K562 (cell line): ENCODE measurements at regions not wholly inside any gene's neighbourhood (a gene's known extent, or its start where the extent isn't known, plus 50 kb on each side); places are given as distances from the start of the nearest gene placed in this dataset.
A peak's percentile ranks its signal among the peaks of the same experiment; 100 is the strongest.

Experiments used
- ATAC-seq: fragments of 200-7000 bp; cut with Tn5 transposase; 3 replicates; pipeline ENCODE4 v1.9.1; 2020; ENCODE audit warnings: moderate library complexity
- BruUV-seq: library from RNA; stranded (reverse); fragments of 400-500 nt; replicated peaks from 2 replicates; lab custom pipeline; 2021; lab: Mats Ljungman, UMichigan
- CTCF ChIA-PET: fragments of 300-600 bp; formaldehyde crosslinking; extraction: SDS; loops from one replicate; lab custom pipeline; 2021; ENCODE audit warnings: low intra/inter-chr PET ratio; lab: Yijun Ruan, JAX
- POLR2A ChIA-PET: fragments of 300-600, 350-650 bp; sonication (Branson Sonifier 250); formaldehyde crosslinking; extraction: SDS; loops from one replicate; lab custom pipeline; 2021; ENCODE audit warnings: antibody characterized with exemption, inconsistent platforms; lab: Yijun Ruan, JAX
- DNase-seq, 4 experiments: peaks; one replicate each; pipeline versions ENCODE4 v3.0.0 to v3.0.0-alpha.2; 2011 to 2018; ENCODE audit warnings: low spot score in 3 of 4, mixed read lengths in 3 of 4; ENCODE audit errors: extremely low read depth in 1 of 4
- FAIRE-seq: peaks from 2 replicates; lab custom pipeline; 2011; peaks lifted over from hg19 to GRCh38; lab: Jason Lieb, UNC
- H2AFZ ChIP-seq: 2 replicates; pipeline ENCODE4 v1.6.0; 2011; ENCODE audit warnings: low read depth, low read length, control low read depth, inconsistent platforms
- H3K27ac ChIP-seq: fragments of 200-600 bp; 3 replicates; pipeline ENCODE4 v1.8.0; 2011; ENCODE audit warnings: low read depth, mild to moderate bottlenecking, control low read depth, inconsistent platforms, low read length, moderate library complexity, mixed read lengths; ENCODE audit errors: extremely low read depth
- H3K27me3 ChIP-seq, 2 experiments: fragments of 300-600 bp in 1 of 2; 2 replicates in 1 of 2; 3 replicates in 1 of 2; pipeline versions ENCODE4 v1.6.0 to v1.8.0; 2011; ENCODE audit warnings: inconsistent platforms in 2 of 2, low read length in 2 of 2, mild to moderate bottlenecking in 1 of 2, mixed read lengths in 1 of 2, moderate library complexity in 1 of 2; ENCODE audit not compliant: control insufficient read depth in 2 of 2, insufficient read depth in 2 of 2
- H3K36me3 ChIP-seq: fragments of 300-600 bp; 3 replicates; pipeline ENCODE4 v1.8.0; 2011; ENCODE audit warnings: mild to moderate bottlenecking, low read length, inconsistent platforms; ENCODE audit not compliant: control insufficient read depth, insufficient read depth
- H3K4me1 ChIP-seq, 2 experiments: fragments of 200-600 bp in 1 of 2; replicated peaks in 1 of 2; 2 replicates in 1 of 2; 3 replicates in 1 of 2; pipeline versions ENCODE4 v1.5.1 to v1.8.0; 2011; ENCODE audit warnings: inconsistent platforms in 2 of 2, low read length in 2 of 2, mild to moderate bottlenecking in 1 of 2, mixed read lengths in 1 of 2, moderate library complexity in 1 of 2; ENCODE audit not compliant: control insufficient read depth in 2 of 2, insufficient read depth in 2 of 2
- H3K4me2 ChIP-seq: 2 replicates; pipeline ENCODE4 v1.6.1; 2011; ENCODE audit warnings: low read length, control low read depth, inconsistent platforms, mixed read lengths; ENCODE audit not compliant: insufficient read depth
- H3K4me3 ChIP-seq: fragments of 200-600 bp; sonication (generic), shearing (Covaris generic); 2 replicates; pipeline ENCODE4 v1.5.1; 2016; ENCODE audit warnings: control low read depth, inconsistent platforms
- H3K79me2 ChIP-seq: fragments of 200-600 bp; 3 replicates; pipeline ENCODE4 v1.8.0; 2011; ENCODE audit warnings: low read length, inconsistent platforms; ENCODE audit not compliant: control insufficient read depth, insufficient read depth
- H3K9ac ChIP-seq, 2 experiments: 2 replicates each; pipeline versions ENCODE4 v1.6.0 to v1.6.1; 2011; ENCODE audit warnings: low read depth in 2 of 2, low read length in 2 of 2, control low read depth in 1 of 2, inconsistent platforms in 1 of 2, mild to moderate bottlenecking in 1 of 2, mixed read lengths in 1 of 2; ENCODE audit not compliant: insufficient read depth in 1 of 2
- H3K9me1 ChIP-seq: one replicate; pipeline ENCODE4 v1.6.0; 2011; ENCODE audit warnings: inconsistent platforms, mild to moderate bottlenecking, low read length, moderate library complexity; ENCODE audit not compliant: control insufficient read depth, insufficient read depth
- H3K9me3 ChIP-seq: replicated peaks from 2 replicates; pipeline ENCODE4 v1.5.1; 2011; ENCODE audit warnings: low read depth, low read length, inconsistent platforms; ENCODE audit not compliant: control insufficient read depth, insufficient read depth
- H4K20me1 ChIP-seq: replicated peaks from 2 replicates; pipeline ENCODE4 v1.6.1; 2011; ENCODE audit warnings: low read length, inconsistent platforms, mixed read lengths; ENCODE audit not compliant: control insufficient read depth, insufficient read depth
- CBX3 ChIP-seq, 2 experiments: IDR thresholded peaks; 1 replicate in 1 of 2; 2 replicates in 1 of 2; pipeline ENCODE4 v1.6.1; 2012; ENCODE audit warnings: inconsistent platforms in 2 of 2, low read length in 2 of 2, borderline replicate concordance in 1 of 2, control low read depth in 1 of 2
- CEBPB ChIP-seq: fragments of 450-650 bp; IDR thresholded peaks from 2 replicates; pipeline ENCODE4 v1.6.1; 2016; ENCODE audit warnings: missing genetic modification characterization, missing compliant biosample characterization
- CEBPG ChIP-seq, 3 experiments: fragments of 200-800 bp in 1 of 3; sonication (Bioruptor generic) in 1 of 3; sonication (generic) in 1 of 3; formaldehyde crosslinking in 1 of 3; IDR thresholded peaks in 2 of 3; conservative IDR thresholded peaks in 1 of 3; 2 replicates each; pipeline versions ENCODE4 v1.6.1 to v1.8.0; 2016 to 2022; ENCODE audit warnings: missing compliant biosample characterization in 2 of 3, missing genetic modification characterization in 2 of 3, mild to moderate bottlenecking in 1 of 3, missing genetic modification reagents in 1 of 3
- CHD1 ChIP-seq: fragments of 200-600 bp; sonication (generic); IDR thresholded peaks from one replicate; pipeline ENCODE4 v1.6.1; 2012; ENCODE audit warnings: mild to moderate bottlenecking, moderate library complexity, low read length, inconsistent platforms
- ELF4 ChIP-seq: fragments of 450-650 bp; formaldehyde crosslinking; IDR thresholded peaks from 2 replicates; pipeline ENCODE4 v1.4.0; 2022; ENCODE audit warnings: missing genetic modification characterization
- GABPB2 ChIP-seq: fragments of 250-450 bp; sonication (Bioruptor Pico); conservative IDR thresholded peaks from 2 replicates; pipeline ENCODE4 v1.5.1; 2021; ENCODE audit warnings: mild to moderate bottlenecking
- HDAC1 ChIP-seq, 2 experiments: fragments of 450-650 bp; IDR thresholded peaks; 2 replicates each; pipeline ENCODE4 v1.6.1; 2016 to 2017; ENCODE audit warnings: inconsistent platforms in 1 of 2, mild to moderate bottlenecking in 1 of 2, moderate library complexity in 1 of 2
- KDM5B ChIP-seq: fragments of 200-600 bp; sonication (generic); IDR thresholded peaks from 2 replicates; pipeline ENCODE4 v1.6.1; 2012; ENCODE audit warnings: low read depth, mild to moderate bottlenecking, moderate library complexity, low read length, control low read depth, inconsistent platforms; ENCODE audit not compliant: insufficient replicate concordance
- PHTF2 ChIP-seq: fragments of 250-450 bp; sonication (Bioruptor Pico); IDR thresholded peaks from 2 replicates; pipeline ENCODE4 v1.5.0; 2021; ENCODE audit warnings: mild to moderate bottlenecking
- PURB ChIP-seq: sonication (generic); formaldehyde crosslinking; IDR thresholded peaks from 2 replicates; pipeline ENCODE4 v1.9.0; 2021; ENCODE audit warnings: low read depth, mild to moderate bottlenecking, missing genetic modification reagents
- RBM17 ChIP-seq: fragments of 200-400 bp; formaldehyde crosslinking; IDR thresholded peaks from 2 replicates; pipeline ENCODE4 v1.6.1; 2017; ENCODE audit warnings: low read depth, mild to moderate bottlenecking, low read length, borderline replicate concordance
- TCF7 ChIP-seq: sonication (generic); IDR thresholded peaks from 2 replicates; pipeline ENCODE4 v1.6.1; 2016; ENCODE audit warnings: antibody characterized with exemption, borderline replicate concordance
- ZFP30 ChIP-seq: fragments of 250-450 bp; sonication (Bioruptor Pico); IDR thresholded peaks from 2 replicates; pipeline ENCODE4 v1.8.0; 2022; ENCODE audit warnings: moderate library complexity, mild to moderate bottlenecking, inconsistent platforms, borderline replicate concordance
- WGBS: fragments of 100-300 bp; shearing (Covaris generic); methylation state at CpG from one replicate; pipeline ENCODE4 v1.1.6; 2016; ENCODE audit warnings: low coverage, mixed read lengths; ENCODE audit not compliant: insufficient coverage; ENCODE audit errors: missing lambda C conversion rate; 5-methylcytosine and 5-hydroxymethylcytosine counted together
- in situ Hi-C: fragments of 300-500 bp; cut with MboI; formaldehyde crosslinking; loops from 4 replicates; pipeline ENCODE4 v1.15.0; 2018; ENCODE audit warnings: inconsistent platforms, mixed read lengths
- intact Hi-C: fragments of 100-400 bp; cut with micrococcal nuclease; formaldehyde crosslinking; loops from 2 replicates; pipeline ENCODE4 v1.14.2; 2022
- TF ChIP-seq, protein P1 (sequence below), 2 experiments: IDR thresholded peaks; 2 replicates each; pipeline ENCODE4 v1.6.1; 2011; ENCODE audit warnings: borderline replicate concordance in 1 of 2, control low read depth in 1 of 2, low read depth in 1 of 2, low read length in 1 of 2, mild to moderate bottlenecking in 1 of 2, mixed read lengths in 1 of 2, moderate library complexity in 1 of 2; ENCODE audit not compliant: insufficient read depth in 1 of 2, insufficient read length in 1 of 2, poor library complexity in 1 of 2, severe bottlenecking in 1 of 2; ENCODE audit errors: extremely low read depth in 1 of 2

DNA sequence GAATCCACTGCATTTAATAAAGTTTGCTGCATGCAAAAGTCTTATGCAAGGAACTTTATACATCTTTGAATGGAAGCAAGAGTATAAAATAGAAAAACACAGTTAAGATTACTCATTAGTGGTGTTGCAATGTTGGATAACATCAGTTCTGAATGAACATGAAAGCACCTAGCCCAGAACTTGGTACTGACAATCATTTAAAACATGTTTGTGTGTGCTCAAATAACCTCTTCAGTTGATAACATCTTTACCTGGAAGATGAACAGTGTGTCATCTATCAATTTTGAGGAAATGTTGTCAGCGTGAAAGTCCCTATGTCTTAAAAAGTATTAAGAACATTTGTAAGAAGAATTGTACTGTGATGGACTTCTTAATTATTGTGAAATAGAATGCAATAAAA lies 370.4 kb upstream of the GRAMD2B start:
- no peaks in the 10 kb centered on the region for H3K36me3 ChIP-seq
- H3K9me3 ChIP-seq: no peaks in the 10 kb centered on the region; the same call in 1 of the 2 replicates
- 0% methylated on average over 1 of the region's 1 CpG for WGBS
- no peak for TF ChIP-seq CHD1
- no peak for TF ChIP-seq CEBPG (CRISPR knock-in tag; IDR thresholded peaks at IDR 0.05)
- 0 out of 4 replicates have a peak, but pooled peaks of 1 of the 2 experiments have one; percentile 8 for TF ChIP-seq CEBPG (tag; conservative IDR thresholded peaks at IDR 0.05 in 1 of 2, IDR thresholded peaks at IDR 0.05 in 1 of 2)
- no peak for FAIRE-seq
- no peak overlapping the region for H3K27ac ChIP-seq
- no peaks in the 10 kb centered on the region for H3K79me2 ChIP-seq
- H3K27me3 ChIP-seq: no peaks in the 10 kb centered on the region
- intact Hi-C loops (no loop called here), in situ Hi-C loops (no loop called here)
- no peak overlapping the region for H3K9ac ChIP-seq
- no peak for DNase-seq
- no peak overlapping the region for H3K4me2 ChIP-seq
- no peaks in the 10 kb centered on the region for H3K9me1 ChIP-seq
- POLR2A ChIA-PET: no interaction called here
- no peaks in the 10 kb centered on the region for H3K4me1 ChIP-seq
- no peaks in the 10 kb centered on the region for H4K20me1 ChIP-seq
- no peak overlapping the region for H3K4me3 ChIP-seq
- CTCF ChIA-PET: no interaction called here
- no TSS peak for BruUV-seq
- H2AFZ ChIP-seq: no peak overlapping the region
- ATAC-seq: no peak

DNA sequence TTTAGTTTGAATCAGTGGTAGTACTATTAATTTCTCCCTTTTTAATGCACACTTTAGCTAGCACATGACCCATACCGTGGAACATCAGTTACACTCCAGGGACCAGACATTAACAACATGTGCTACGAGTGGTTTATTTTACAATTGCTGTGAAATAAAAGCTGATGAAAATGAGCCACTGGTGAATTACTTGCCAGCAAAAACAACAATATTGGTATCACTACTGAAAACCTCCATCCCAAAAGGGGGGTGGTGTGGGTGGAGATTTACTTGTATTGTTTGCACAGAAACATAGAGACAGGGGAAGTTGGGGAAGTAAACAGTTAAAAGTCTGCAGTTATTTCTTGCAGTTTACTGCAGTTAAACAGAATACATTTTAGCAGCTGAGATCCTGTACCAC lies 369.6 kb upstream of the GRAMD2B start:
- H3K4me2 ChIP-seq: no peak overlapping the region
- no peaks in the 10 kb centered on the region for H3K9me1 ChIP-seq
- H3K36me3 ChIP-seq: no peaks in the 10 kb centered on the region
- H3K9me3 ChIP-seq: no peaks in the 10 kb centered on the region; the same call in 1 of the 2 replicates
- TF ChIP-seq CBX3 (IDR thresholded peaks at IDR 0.05; ENCODE audit: borderline replicate concordance in 1 of 2, low read length in 2 of 2) (no peak), CEBPB (tag) (no peak), ZFP30 (CRISPR knock-in tag) (no peak), PHTF2 (CRISPR knock-in tag) (no peak), PURB (CRISPR knock-in tag) (no peak), TCF7 (no peak), GABPB2 (no peak), KDM5B (no peak), HDAC1 (IDR thresholded peaks at IDR 0.05) (no peak), ELF4 (CRISPR knock-in tag) (no peak), RBM17 (no peak)
- TF ChIP-seq, protein P1, sequence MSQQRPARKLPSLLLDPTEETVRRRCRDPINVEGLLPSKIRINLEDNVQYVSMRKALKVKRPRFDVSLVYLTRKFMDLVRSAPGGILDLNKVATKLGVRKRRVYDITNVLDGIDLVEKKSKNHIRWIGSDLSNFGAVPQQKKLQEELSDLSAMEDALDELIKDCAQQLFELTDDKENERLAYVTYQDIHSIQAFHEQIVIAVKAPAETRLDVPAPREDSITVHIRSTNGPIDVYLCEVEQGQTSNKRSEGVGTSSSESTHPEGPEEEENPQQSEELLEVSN (IDR thresholded peaks at IDR 0.05; ENCODE audit: borderline replicate concordance in 1 of 2, extremely low read depth in 1 of 2, insufficient read depth in 1 of 2, insufficient read length in 1 of 2, low read depth in 1 of 2, low read length in 1 of 2, poor library complexity in 1 of 2, severe bottlenecking in 1 of 2): no peak
- TF ChIP-seq, all 486 proteins: peak for 0
- Histone ChIP-seq H3K27me3 (no peaks in the 10 kb centered on the region), H2AFZ (no peak overlapping the region), H3K79me2 (no peaks in the 10 kb centered on the region), H3K27ac (no peak overlapping the region), H3K4me1 (no peaks in the 10 kb centered on the region), H3K4me3 (no peak overlapping the region), H3K9ac (no peak overlapping the region), H4K20me1 (no peaks in the 10 kb centered on the region)
- no TSS peak for BruUV-seq
- ATAC-seq: no peak
- intact Hi-C loops (no loop called here), in situ Hi-C loops (no loop called here)
- ChIA-PET CTCF (no interaction called here), POLR2A (no interaction called here)
- no peak for FAIRE-seq
- DNase-seq: no peak
- WGBS: 0% methylated on average over 2 of the region's 2 CpGs
